Thyroid gland (tissue), 4 donors: ENCODE measurements at regions not wholly inside any gene's neighbourhood (a gene's known extent, or its start where the extent isn't known, plus 50 kb on each side); places are given as distances from the start of the nearest gene placed in this dataset.

Experiments used
- POLR2A ChIP-seq, 2 donors: fragments of 450-650 bp; IDR thresholded peaks; one replicate each; pipeline ENCODE4 v1.6.1; 2017; ENCODE audit warnings: antibody characterized with exemption in 2 of 2, mild to moderate bottlenecking in 2 of 2, moderate library complexity in 1 of 2
- TF ChIP-seq, protein P1 (sequence below), 6 experiments: fragments of 200-600 bp in 3 of 6; fragments of 450-650 bp in 3 of 6; sonication (generic) in 3 of 6; IDR thresholded peaks; one replicate each; pipeline ENCODE4 v1.5.1; 2016 to 2019; ENCODE audit warnings: antibody characterized with exemption in 6 of 6, mild to moderate bottlenecking in 2 of 6, inconsistent platforms in 1 of 6, moderate library complexity in 1 of 6

DNA sequence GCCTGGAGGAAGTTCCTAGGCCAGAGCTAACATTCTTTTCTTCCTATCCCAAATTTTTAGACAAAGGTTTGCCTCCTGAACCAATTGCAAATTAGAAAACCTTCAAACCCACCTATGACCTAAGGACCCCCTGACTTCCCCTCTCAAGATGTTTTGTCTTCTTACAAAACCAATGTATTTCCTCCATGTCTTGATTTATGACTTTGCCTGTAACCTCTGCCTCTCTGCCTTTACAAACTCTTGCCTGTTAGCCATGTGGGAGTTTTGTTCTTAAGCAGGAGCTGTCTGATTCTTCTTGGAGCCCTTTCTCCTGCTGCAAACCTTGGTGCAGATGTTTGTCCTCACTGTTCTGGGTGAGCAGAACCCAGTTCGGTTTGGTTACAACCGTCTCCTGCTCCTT is 222.3 kb upstream of the BOD1L1 start:
- TF ChIP-seq, protein P1, sequence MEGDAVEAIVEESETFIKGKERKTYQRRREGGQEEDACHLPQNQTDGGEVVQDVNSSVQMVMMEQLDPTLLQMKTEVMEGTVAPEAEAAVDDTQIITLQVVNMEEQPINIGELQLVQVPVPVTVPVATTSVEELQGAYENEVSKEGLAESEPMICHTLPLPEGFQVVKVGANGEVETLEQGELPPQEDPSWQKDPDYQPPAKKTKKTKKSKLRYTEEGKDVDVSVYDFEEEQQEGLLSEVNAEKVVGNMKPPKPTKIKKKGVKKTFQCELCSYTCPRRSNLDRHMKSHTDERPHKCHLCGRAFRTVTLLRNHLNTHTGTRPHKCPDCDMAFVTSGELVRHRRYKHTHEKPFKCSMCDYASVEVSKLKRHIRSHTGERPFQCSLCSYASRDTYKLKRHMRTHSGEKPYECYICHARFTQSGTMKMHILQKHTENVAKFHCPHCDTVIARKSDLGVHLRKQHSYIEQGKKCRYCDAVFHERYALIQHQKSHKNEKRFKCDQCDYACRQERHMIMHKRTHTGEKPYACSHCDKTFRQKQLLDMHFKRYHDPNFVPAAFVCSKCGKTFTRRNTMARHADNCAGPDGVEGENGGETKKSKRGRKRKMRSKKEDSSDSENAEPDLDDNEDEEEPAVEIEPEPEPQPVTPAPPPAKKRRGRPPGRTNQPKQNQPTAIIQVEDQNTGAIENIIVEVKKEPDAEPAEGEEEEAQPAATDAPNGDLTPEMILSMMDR (IDR thresholded peaks at IDR 0.05) = no peak
- no peak for TF ChIP-seq POLR2A (IDR thresholded peaks at IDR 0.05)
